ENCODE measurements at regions not wholly inside any gene's neighbourhood (a gene's known extent, or its start where the extent isn't known, plus 50 kb on each side); places are given as distances from the start of the nearest gene placed in this dataset.
"Not testable (repeated sequence)": the region's sequence is repeated elsewhere in the genome, so short reads cannot be mapped to it uniquely, and the experiment has no call there.

GRCh38 chrX:76509775-76510174, 82.3 kb downstream of the MAGEE1 start:
- no peak overlapping the region for H3K4me3 ChIP-seq (ENCODE audit: insufficient read depth, low read depth, low read length)
- no peaks in the 10 kb centered on the region for H3K36me3 ChIP-seq (replicated peaks; ENCODE audit: control insufficient read depth, insufficient read depth, low read length)
- no peak for DNase-seq
- no peaks in the 10 kb centered on the region for H3K27me3 ChIP-seq (ENCODE audit: control insufficient read depth, insufficient read depth, low read length)

GRCh38 chrX:76517544-76517943, 90.0 kb downstream of the MAGEE1 start:
- Histone ChIP-seq H3K4me3 (ENCODE audit: insufficient read depth, low read depth, low read length) (no peak overlapping the region), H3K27me3 (ENCODE audit: control insufficient read depth, insufficient read depth, low read length) (no peaks in the 10 kb centered on the region), H3K36me3 (replicated peaks; ENCODE audit: control insufficient read depth, insufficient read depth, low read length) (no peaks in the 10 kb centered on the region)
- DNase-seq = no peak

GRCh38 chrX:76520273-76521054, 93.0 kb downstream of the MAGEE1 start:
- H3K36me3 ChIP-seq (replicated peaks; ENCODE audit: control insufficient read depth, insufficient read depth, low read length) = no peaks in the 10 kb centered on the region
- no peak for DNase-seq
- no peaks in the 10 kb centered on the region for H3K27me3 ChIP-seq (ENCODE audit: control insufficient read depth, insufficient read depth, low read length)
- no peak overlapping the region for H3K4me3 ChIP-seq (ENCODE audit: insufficient read depth, low read depth, low read length)

GRCh38 chrX:76535675-76536074, 108.2 kb downstream of the MAGEE1 start:
- not testable (repeated sequence) for H3K36me3 ChIP-seq (replicated peaks; ENCODE audit: control insufficient read depth, insufficient read depth, low read length); H3K4me3 ChIP-seq (ENCODE audit: insufficient read depth, low read depth, low read length); DNase-seq; H3K27me3 ChIP-seq (ENCODE audit: control insufficient read depth, insufficient read depth, low read length)

- Histone ChIP-seq H3K4me3 (ENCODE audit: insufficient read depth, low read depth, low read length) (no peak overlapping the region), H3K27me3 (ENCODE audit: control insufficient read depth, insufficient read depth, low read length) (no peaks in the 10 kb centered on the region), H3K36me3 (replicated peaks; ENCODE audit: control insufficient read depth, insufficient read depth, low read length) (no peaks in the 10 kb centered on the region)
- DNase-seq = no peak
These were observed 111.3 kb downstream of the MAGEE1 start for GRCh38 chrX:76538860-76539259.

- not testable (repeated sequence) for H3K4me3 ChIP-seq (ENCODE audit: insufficient read depth, low read depth, low read length); DNase-seq; H3K27me3 ChIP-seq (ENCODE audit: control insufficient read depth, insufficient read depth, low read length); H3K36me3 ChIP-seq (replicated peaks; ENCODE audit: control insufficient read depth, insufficient read depth, low read length)
These were observed 115.9 kb downstream of the MAGEE1 start for GRCh38 chrX:76543381-76543780.

- Histone ChIP-seq H3K27me3 (ENCODE audit: control insufficient read depth, insufficient read depth, low read length) (no peaks in the 10 kb centered on the region), H3K4me3 (ENCODE audit: insufficient read depth, low read depth, low read length) (no peak overlapping the region), H3K36me3 (replicated peaks; ENCODE audit: control insufficient read depth, insufficient read depth, low read length) (no peaks in the 10 kb centered on the region)
- no peak for DNase-seq
These were observed 122.5 kb downstream of the MAGEE1 start for GRCh38 chrX:76550016-76550415.

- no peak for DNase-seq
- Histone ChIP-seq H3K36me3 (replicated peaks; ENCODE audit: control insufficient read depth, insufficient read depth, low read length) (no peaks in the 10 kb centered on the region), H3K4me3 (ENCODE audit: insufficient read depth, low read depth, low read length) (no peak overlapping the region), H3K27me3 (ENCODE audit: control insufficient read depth, insufficient read depth, low read length) (no peaks in the 10 kb centered on the region)
These were observed 127.8 kb downstream of the MAGEE1 start for GRCh38 chrX:76555269-76555668.

- DNase-seq = peak; percentile 26
- H3K36me3 ChIP-seq (replicated peaks; ENCODE audit: control insufficient read depth, insufficient read depth, low read length) = no peaks in the 10 kb centered on the region
- H3K27me3 ChIP-seq (ENCODE audit: control insufficient read depth, insufficient read depth, low read length) = no peaks in the 10 kb centered on the region
- no peak overlapping the region for H3K4me3 ChIP-seq (ENCODE audit: insufficient read depth, low read depth, low read length)
These were observed 128.3 kb downstream of the MAGEE1 start for GRCh38 chrX:76555816-76556215.

- not testable (repeated sequence) for DNase-seq; H3K36me3 ChIP-seq (replicated peaks; ENCODE audit: control insufficient read depth, insufficient read depth, low read length); H3K27me3 ChIP-seq (ENCODE audit: control insufficient read depth, insufficient read depth, low read length); H3K4me3 ChIP-seq (ENCODE audit: insufficient read depth, low read depth, low read length)
These were observed 137.3 kb downstream of the MAGEE1 start for GRCh38 chrX:76564842-76565241.

GRCh38 chrX:76605390-76605789, 177.9 kb downstream of the MAGEE1 start:
- H3K4me3 ChIP-seq (ENCODE audit: insufficient read depth, low read depth, low read length) = no peak overlapping the region
- no peak for DNase-seq
- no peaks in the 10 kb centered on the region for H3K36me3 ChIP-seq (replicated peaks; ENCODE audit: control insufficient read depth, insufficient read depth, low read length)
- no peaks in the 10 kb centered on the region for H3K27me3 ChIP-seq (ENCODE audit: control insufficient read depth, insufficient read depth, low read length)

- Histone ChIP-seq H3K36me3 (replicated peaks; ENCODE audit: control insufficient read depth, insufficient read depth, low read length) (no peaks in the 10 kb centered on the region), H3K27me3 (ENCODE audit: control insufficient read depth, insufficient read depth, low read length) (no peaks in the 10 kb centered on the region), H3K4me3 (ENCODE audit: insufficient read depth, low read depth, low read length) (no peak overlapping the region)
- no peak for DNase-seq
These were observed 189.5 kb downstream of the MAGEE1 start for GRCh38 chrX:76617020-76617419.

GRCh38 chrX:76643590-76643989, 216.1 kb downstream of the MAGEE1 start:
- no peaks in the 10 kb centered on the region for H3K36me3 ChIP-seq (replicated peaks; ENCODE audit: control insufficient read depth, insufficient read depth, low read length)
- no peaks in the 10 kb centered on the region for H3K27me3 ChIP-seq (ENCODE audit: control insufficient read depth, insufficient read depth, low read length)
- no peak for DNase-seq
- H3K4me3 ChIP-seq (ENCODE audit: insufficient read depth, low read depth, low read length) = no peak overlapping the region

- not testable (repeated sequence) for H3K4me3 ChIP-seq (ENCODE audit: insufficient read depth, low read depth, low read length); H3K27me3 ChIP-seq (ENCODE audit: control insufficient read depth, insufficient read depth, low read length); DNase-seq; H3K36me3 ChIP-seq (replicated peaks; ENCODE audit: control insufficient read depth, insufficient read depth, low read length)
These were observed 223.9 kb downstream of the MAGEE1 start for GRCh38 chrX:76651369-76651768.

- H3K27me3 ChIP-seq (ENCODE audit: control insufficient read depth, insufficient read depth, low read length) = no peaks in the 10 kb centered on the region
- no peak overlapping the region for H3K4me3 ChIP-seq (ENCODE audit: insufficient read depth, low read depth, low read length)
- DNase-seq = no peak
- no peaks in the 10 kb centered on the region for H3K36me3 ChIP-seq (replicated peaks; ENCODE audit: control insufficient read depth, insufficient read depth, low read length)
These were observed 230.0 kb downstream of the MAGEE1 start for GRCh38 chrX:76657499-76657898.

Data from H7 (cell line).